Activated CD8-positive, alpha-beta T cell treated with anti-CD3 and anti-CD28 coated beads, Interleukin-2, amount 10 ng/mL, durations not matched to agents 7 days and 5 days (primary cell): ENCODE measurements at regions not wholly inside any gene's neighbourhood (a gene's known extent, or its start where the extent isn't known, plus 50 kb on each side); places are given as distances from the start of the nearest gene placed in this dataset.

Experiments
- ATAC-seq: fragments of 150-1000 bp; cut with Tn5 transposase; one replicate; pipeline ENCODE4 v1.10.0; 2021; ENCODE audit warnings: moderate library complexity
- CTCF ChIA-PET: fragments of 350-600 bp; sonication (Branson Sonifier 250); formaldehyde crosslinking; loops from one replicate; lab custom pipeline; 2021; ENCODE audit warnings: antibody characterized with exemption; lab: Charles Lee
- POLR2A ChIA-PET: fragments of 350-600 bp; sonication (Branson Sonifier 250); formaldehyde crosslinking; loops from one replicate; lab custom pipeline; 2021; ENCODE audit warnings: antibody characterized with exemption; lab: Charles Lee
- DNase-seq: peaks from one replicate; pipeline ENCODE4 v3.0.0-alpha.2; 2020
- H3K27ac Mint-ChIP-seq: one replicate; pipeline ENCODE4 v1.8.0; 2021; ENCODE audit warnings: mild to moderate bottlenecking, mixed read lengths
- H3K27me3 Mint-ChIP-seq: one replicate; pipeline ENCODE4 v1.8.0; 2021; ENCODE audit warnings: low read depth, mixed read lengths
- H3K36me3 Mint-ChIP-seq: one replicate; pipeline ENCODE4 v1.8.0; 2021; ENCODE audit warnings: low read depth, mixed read lengths
- H3K4me1 Mint-ChIP-seq: one replicate; pipeline ENCODE4 v1.8.0; 2021; ENCODE audit warnings: low read depth, mixed read lengths
- H3K4me3 Mint-ChIP-seq: one replicate; pipeline ENCODE4 v1.8.0; 2021; ENCODE audit warnings: mild to moderate bottlenecking, mixed read lengths
- H3K9me3 Mint-ChIP-seq: one replicate; pipeline ENCODE4 v1.8.0; 2022; ENCODE audit warnings: mixed read lengths; ENCODE audit not compliant: insufficient read depth

- Mint-ChIP-seq H3K27me3 (no peaks in the 10 kb centered on the region), H3K4me1 (no peaks in the 10 kb centered on the region), H3K9me3 (peaks cover 7% of the 10 kb centered on the region), H3K27ac (no peak overlapping the region), H3K36me3 (no peaks in the 10 kb centered on the region), H3K4me3 (no peak overlapping the region)
- POLR2A ChIA-PET, result no interaction called here
- no peak for ATAC-seq
- no peak for DNase-seq
- CTCF ChIA-PET, result no interaction called here
Measured at GRCh38 chr14:45519766-45520165, 266.8 kb upstream of the MIS18BP1 start.

DNA sequence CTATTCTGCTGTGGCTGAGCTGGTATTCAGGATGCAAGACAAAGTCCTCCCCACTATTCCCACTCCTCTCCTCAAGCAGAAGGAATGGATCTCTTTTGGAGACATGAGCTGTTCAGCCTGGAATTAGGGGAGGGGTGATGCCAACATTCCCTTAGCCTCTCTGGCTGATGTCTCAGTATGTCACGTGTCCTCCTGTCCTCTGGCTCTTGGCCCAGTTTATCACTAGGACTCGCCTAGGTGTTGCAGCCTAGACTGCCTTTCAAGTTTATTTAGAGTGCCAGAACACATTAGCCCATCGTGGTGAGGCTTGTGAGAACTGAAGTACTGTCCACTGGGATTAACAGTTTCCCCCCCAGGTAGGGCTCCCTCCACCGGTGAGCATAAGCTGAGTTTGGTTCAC lies 239.9 kb upstream of the MIS18BP1 start:
- Mint-ChIP-seq H3K36me3 (no peaks in the 10 kb centered on the region), H3K4me3 (no peak overlapping the region), H3K27me3 (no peaks in the 10 kb centered on the region), H3K27ac (no peak overlapping the region), H3K4me1 (no peaks in the 10 kb centered on the region), H3K9me3 (no peaks in the 10 kb centered on the region)
- POLR2A ChIA-PET, result no interaction called here
- CTCF ChIA-PET, result no interaction called here
- DNase-seq (no peak), ATAC-seq (no peak)

GRCh38 chr14:45491914-45492313 lies 238.9 kb upstream of the MIS18BP1 start:
- POLR2A ChIA-PET, result no interaction called here
- Mint-ChIP-seq H3K9me3 (peaks cover 5% of the 10 kb centered on the region), H3K27ac (no peak overlapping the region), H3K36me3 (no peaks in the 10 kb centered on the region), H3K4me1 (no peaks in the 10 kb centered on the region), H3K4me3 (no peak overlapping the region), H3K27me3 (no peaks in the 10 kb centered on the region)
- no peak for DNase-seq
- no peak for ATAC-seq
- CTCF ChIA-PET, result no interaction called here

DNA sequence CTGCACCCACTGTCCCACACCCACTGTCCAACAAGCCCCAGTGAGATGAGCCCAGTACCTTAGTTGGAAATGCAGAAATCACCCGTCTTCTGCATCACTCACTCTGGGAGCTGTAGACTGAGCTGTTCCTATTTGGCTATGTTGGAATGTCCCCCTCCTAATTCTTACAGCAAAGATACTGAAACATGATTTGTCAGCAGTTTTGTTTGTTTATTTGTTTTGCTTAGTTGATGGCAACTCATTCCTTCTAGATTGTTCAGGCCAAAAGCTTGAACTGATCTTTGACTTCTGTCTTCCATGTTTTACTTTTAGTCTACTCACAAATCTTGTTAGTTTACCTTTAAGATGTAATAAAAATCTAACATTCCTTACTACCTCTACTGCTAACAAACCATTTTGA lies 233.6 kb upstream of the MIS18BP1 start:
- Mint-ChIP-seq H3K9me3 (peaks cover 20% of the 10 kb centered on the region), H3K27ac (no peak overlapping the region), H3K4me3 (no peak overlapping the region), H3K4me1 (no peaks in the 10 kb centered on the region), H3K27me3 (no peaks in the 10 kb centered on the region), H3K36me3 (no peaks in the 10 kb centered on the region)
- POLR2A ChIA-PET, result no interaction called here
- ATAC-seq (no peak), DNase-seq (no peak)
- CTCF ChIA-PET, result no interaction called here

DNA sequence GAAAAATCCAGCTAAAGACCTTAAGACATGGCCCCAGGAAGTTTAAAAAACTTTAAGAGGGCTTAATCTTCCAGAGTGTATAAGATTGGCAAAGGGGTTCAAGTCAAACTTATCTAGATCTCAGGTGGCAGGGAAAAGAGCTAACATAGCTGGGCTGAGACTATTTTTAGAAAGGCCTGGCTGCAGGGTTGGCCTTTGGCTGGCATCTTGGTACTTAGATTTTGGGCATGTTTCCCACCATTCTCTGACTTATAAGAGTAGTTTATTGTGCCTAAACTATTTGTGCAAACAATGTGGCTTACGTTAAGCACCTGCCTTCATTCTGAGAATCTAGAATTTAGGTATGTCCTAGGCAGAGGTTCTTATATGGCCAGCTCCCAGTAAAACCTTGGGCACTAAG lies 214.0 kb upstream of the MIS18BP1 start:
- POLR2A ChIA-PET, result no interaction called here
- CTCF ChIA-PET, result no interaction called here
- Mint-ChIP-seq H3K27me3 (no peaks in the 10 kb centered on the region), H3K4me1 (no peaks in the 10 kb centered on the region), H3K27ac (no peak overlapping the region), H3K36me3 (no peaks in the 10 kb centered on the region), H3K9me3 (peaks cover 4% of the 10 kb centered on the region), H3K4me3 (no peak overlapping the region)
- ATAC-seq (no peak), DNase-seq (no peak)

DNA sequence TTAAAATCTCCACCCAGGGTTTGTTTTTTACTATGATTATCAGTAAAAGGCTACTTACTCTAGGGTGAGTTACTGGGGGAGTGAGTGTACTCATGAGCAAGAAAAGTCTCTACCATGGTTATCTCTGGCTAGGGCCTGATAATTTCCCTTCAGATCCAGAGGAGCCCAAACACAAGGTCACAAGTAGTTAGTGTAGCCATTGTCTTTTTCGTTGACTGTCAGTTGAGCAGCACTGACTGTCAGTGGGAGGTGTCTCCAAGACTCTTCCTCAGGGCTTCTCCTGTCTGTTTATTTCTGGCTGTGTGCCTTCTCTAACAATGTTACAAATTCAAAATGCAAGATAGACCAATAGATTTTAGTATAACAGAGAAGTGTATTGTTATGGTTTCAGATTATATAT lies 181.2 kb upstream of the MIS18BP1 start:
- Mint-ChIP-seq H3K27ac (no peak overlapping the region), H3K36me3 (no peaks in the 10 kb centered on the region), H3K4me3 (no peak overlapping the region), H3K4me1 (no peaks in the 10 kb centered on the region), H3K27me3 (no peaks in the 10 kb centered on the region), H3K9me3 (no peaks in the 10 kb centered on the region)
- ChIA-PET POLR2A (no interaction called here), CTCF (no interaction called here)
- DNase-seq (no peak), ATAC-seq (no peak)

DNA sequence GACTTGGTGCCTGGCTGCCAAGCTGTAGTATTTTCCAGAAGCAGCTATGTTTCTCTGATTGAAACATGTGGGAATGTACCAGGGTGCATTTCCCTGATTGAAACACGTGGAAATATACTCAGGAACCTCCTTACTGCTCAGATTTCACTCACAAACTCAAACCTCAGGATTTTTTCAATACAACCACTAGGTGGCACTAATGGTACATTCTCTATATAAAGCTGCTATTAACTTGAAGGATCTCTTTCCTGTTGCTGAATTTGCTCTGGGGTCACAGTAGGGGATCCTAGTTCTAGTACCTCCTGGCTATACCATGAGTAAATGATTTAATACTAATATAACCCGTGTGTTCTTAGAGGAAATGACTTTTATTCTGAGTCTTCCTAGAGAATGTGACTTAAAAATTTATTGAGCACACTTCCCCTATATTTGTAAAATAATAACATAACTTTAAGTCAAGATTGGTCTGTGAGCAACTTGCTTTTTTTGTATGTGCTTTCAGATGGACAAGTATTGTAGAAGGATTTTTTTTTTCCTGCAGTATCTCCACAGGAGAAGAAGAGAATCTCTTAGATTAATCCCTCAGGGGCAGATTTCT lies 173.8 kb upstream of the MIS18BP1 start:
- no peaks in the 10 kb centered on the region for H3K36me3 Mint-ChIP-seq
- ATAC-seq (no peak), DNase-seq (no peak)
- H3K27ac Mint-ChIP-seq, result no peak overlapping the region
- CTCF ChIA-PET, result interaction anchor here (0.6 to 1.2 kb wide), 2 partner anchors 19 to 373 kb away, joined by 3 read pairs; no protein-coding TSS in a partner anchor
- no peaks in the 10 kb centered on the region for H3K4me1 Mint-ChIP-seq
- no peak overlapping the region for H3K4me3 Mint-ChIP-seq
- no peaks in the 10 kb centered on the region for H3K9me3 Mint-ChIP-seq
- H3K27me3 Mint-ChIP-seq, result no peaks in the 10 kb centered on the region
- POLR2A ChIA-PET, result no interaction called here

- Mint-ChIP-seq H3K27ac (no peak overlapping the region), H3K36me3 (no peaks in the 10 kb centered on the region), H3K9me3 (peaks cover 12% of the 10 kb centered on the region), H3K4me3 (no peak overlapping the region), H3K4me1 (no peaks in the 10 kb centered on the region), H3K27me3 (no peaks in the 10 kb centered on the region)
- DNase-seq, result no peak
- CTCF ChIA-PET, result no interaction called here
- no peak for ATAC-seq
- POLR2A ChIA-PET, result no interaction called here
Measured at GRCh38 chr14:45406942-45407341, 153.9 kb upstream of the MIS18BP1 start.

DNA sequence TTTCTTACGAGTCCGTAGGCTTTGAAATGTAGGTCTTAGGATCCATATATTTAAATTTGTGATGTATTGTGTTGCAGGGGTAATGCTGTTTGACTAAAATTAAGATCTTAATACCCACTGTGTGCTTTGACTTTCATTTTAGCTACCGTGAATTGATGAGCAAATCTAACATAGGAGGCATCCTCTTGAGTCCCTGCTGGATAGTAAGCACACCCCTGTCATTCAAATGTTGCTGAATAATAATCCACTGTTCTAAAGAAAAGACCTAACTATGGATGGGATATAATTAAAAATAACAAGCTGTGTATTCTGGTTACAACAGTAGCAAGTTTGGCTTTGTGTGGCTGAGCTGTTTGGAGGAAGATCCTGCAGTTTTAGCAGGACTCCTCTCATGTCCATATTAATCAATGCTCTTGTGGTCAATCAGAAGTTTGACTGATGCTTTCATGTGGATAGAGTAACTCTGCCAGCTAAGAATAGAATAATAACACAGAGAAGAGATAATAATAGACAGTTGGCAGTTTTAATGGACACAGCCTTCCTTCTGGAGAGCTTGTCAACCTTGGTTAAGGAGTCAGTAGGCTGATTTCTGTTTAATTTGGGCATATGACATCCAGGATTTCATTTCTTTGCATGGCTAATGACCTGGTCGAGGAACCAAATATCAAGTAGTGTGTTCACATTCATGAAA lies 148.1 kb upstream of the MIS18BP1 start:
- POLR2A ChIA-PET, result no interaction called here
- DNase-seq (no peak), ATAC-seq (no peak)
- H3K4me3 Mint-ChIP-seq, result no peak overlapping the region
- H3K4me1 Mint-ChIP-seq, result no peaks in the 10 kb centered on the region
- H3K36me3 Mint-ChIP-seq, result no peaks in the 10 kb centered on the region
- H3K9me3 Mint-ChIP-seq, result no peaks in the 10 kb centered on the region
- H3K27me3 Mint-ChIP-seq, result no peaks in the 10 kb centered on the region
- no peak overlapping the region for H3K27ac Mint-ChIP-seq
- CTCF ChIA-PET, result no interaction called here

DNA sequence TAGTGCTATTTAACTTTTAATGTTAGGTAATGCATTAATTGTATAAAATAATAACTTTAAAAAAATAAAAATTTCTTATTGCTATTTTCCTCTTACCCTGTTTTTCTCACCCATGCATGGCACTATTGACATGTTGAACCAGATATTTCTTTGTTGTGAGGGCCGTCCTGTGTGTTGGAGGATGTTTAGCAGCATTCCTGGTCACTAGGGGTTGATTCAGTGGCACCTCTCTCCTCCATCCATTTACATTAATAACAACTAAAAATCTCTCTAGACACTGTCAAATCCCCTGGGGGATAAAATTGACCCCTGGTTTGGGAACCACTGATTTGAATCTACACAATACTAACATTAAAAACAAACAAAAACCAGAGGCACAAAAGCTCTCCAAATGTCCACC lies 147.5 kb upstream of the MIS18BP1 start:
- H3K27me3 Mint-ChIP-seq, result no peaks in the 10 kb centered on the region
- no peak for ATAC-seq

DNA sequence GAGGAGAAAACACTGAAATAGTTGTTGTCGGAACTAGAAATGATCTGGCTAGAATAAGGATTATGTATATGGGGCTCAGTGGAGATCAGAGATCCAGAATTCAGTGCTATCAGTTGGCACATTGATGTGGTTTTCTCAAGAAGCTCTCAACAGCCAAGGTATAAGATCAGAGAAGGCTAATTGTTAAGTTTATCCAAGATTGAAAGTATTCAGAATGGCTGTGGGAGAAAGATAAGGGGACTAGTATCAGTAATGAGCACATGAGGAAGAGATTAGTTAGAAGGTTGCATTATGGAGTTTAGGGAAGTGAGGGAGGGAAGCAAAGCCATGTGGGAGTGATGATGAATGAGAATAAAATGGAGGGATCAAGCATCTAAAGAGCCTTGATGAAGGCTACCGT lies 128.1 kb upstream of the MIS18BP1 start:
- Mint-ChIP-seq H3K4me3 (no peak overlapping the region), H3K4me1 (no peaks in the 10 kb centered on the region), H3K27me3 (no peaks in the 10 kb centered on the region), H3K9me3 (no peaks in the 10 kb centered on the region), H3K27ac (no peak overlapping the region), H3K36me3 (no peaks in the 10 kb centered on the region)
- no peak for ATAC-seq
- POLR2A ChIA-PET, result no interaction called here
- CTCF ChIA-PET, result no interaction called here
- DNase-seq, result no peak

More for the DNA sequence above, 147.5 kb upstream of the MIS18BP1 start:
- Mint-ChIP-seq H3K4me1 (no peaks in the 10 kb centered on the region), H3K9me3 (no peaks in the 10 kb centered on the region), H3K4me3 (no peak overlapping the region), H3K27ac (no peak overlapping the region), H3K36me3 (no peaks in the 10 kb centered on the region)
- no peak for DNase-seq
- ChIA-PET CTCF (no interaction called here), POLR2A (no interaction called here)

DNA sequence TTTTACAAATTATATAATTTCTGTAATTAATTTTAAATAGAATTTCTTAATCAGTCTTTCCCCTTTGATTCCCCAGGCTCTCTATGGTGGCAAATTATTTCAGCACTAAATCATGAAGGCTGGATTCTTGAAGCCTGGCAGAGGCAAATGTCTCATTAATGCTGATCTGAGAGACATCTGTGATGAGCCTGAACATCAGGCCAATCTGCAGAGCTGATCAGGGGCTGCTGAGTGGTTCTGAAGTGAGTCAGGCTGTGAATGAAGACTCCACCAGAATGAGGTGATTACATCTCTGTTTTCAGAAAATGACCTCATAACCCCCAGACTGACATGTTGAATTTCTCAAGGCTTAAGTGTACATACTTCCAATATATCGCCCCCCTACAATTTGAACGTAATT lies 124.2 kb upstream of the MIS18BP1 start:
- DNase-seq (no peak), ATAC-seq (no peak)
- H3K4me3 Mint-ChIP-seq, result no peak overlapping the region
- no peaks in the 10 kb centered on the region for H3K4me1 Mint-ChIP-seq
- CTCF ChIA-PET, result no interaction called here
- no peak overlapping the region for H3K27ac Mint-ChIP-seq
- H3K27me3 Mint-ChIP-seq, result no peaks in the 10 kb centered on the region
- POLR2A ChIA-PET, result no interaction called here
- no peaks in the 10 kb centered on the region for H3K36me3 Mint-ChIP-seq
- H3K9me3 Mint-ChIP-seq, result no peaks in the 10 kb centered on the region

DNA sequence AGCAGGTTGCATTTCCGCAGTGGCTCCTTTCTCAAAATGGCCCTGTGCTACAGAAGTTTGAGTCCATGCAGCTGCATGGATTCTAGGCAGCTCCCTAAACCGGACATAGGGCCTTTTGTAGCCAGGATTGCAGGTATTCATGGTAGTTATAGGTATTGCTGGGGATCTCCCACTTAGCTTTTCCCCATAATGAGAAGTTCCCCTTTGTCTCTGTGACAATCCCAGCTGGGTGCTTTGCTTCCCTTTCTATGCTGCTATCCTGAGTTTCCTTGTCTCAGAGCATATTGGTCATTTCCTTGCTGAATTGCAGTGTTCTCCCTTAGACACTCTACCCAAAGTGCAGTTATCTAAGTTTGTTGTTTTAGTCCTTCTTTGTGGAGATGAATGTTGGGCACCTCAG lies 120.9 kb upstream of the MIS18BP1 start:
- H3K36me3 Mint-ChIP-seq, result no peaks in the 10 kb centered on the region
- POLR2A ChIA-PET, result no interaction called here
- no peak overlapping the region for H3K27ac Mint-ChIP-seq
- DNase-seq, result no peak
- CTCF ChIA-PET, result no interaction called here
- H3K4me1 Mint-ChIP-seq, result no peaks in the 10 kb centered on the region
- H3K9me3 Mint-ChIP-seq, result no peaks in the 10 kb centered on the region
- no peak for ATAC-seq
- no peak overlapping the region for H3K4me3 Mint-ChIP-seq
- no peaks in the 10 kb centered on the region for H3K27me3 Mint-ChIP-seq
